GM18519 (cell line): ENCODE measurements at regions not wholly inside any gene's neighbourhood (a gene's known extent, or its start where the extent isn't known, plus 50 kb on each side); places are given as distances from the start of the nearest gene placed in this dataset.
"Not testable (repeated sequence)": the region's sequence is repeated elsewhere in the genome, so short reads cannot be mapped to it uniquely, and the experiment has no call there.

Source experiments
- ATAC-seq: cut with Tn5 transposase; IDR thresholded peaks from one replicate; pipeline ENCODE4 v1.9.1; 2021; ENCODE audit warnings: mild to moderate bottlenecking, moderate library complexity; ENCODE audit not compliant: unreplicated experiment, low FRiP score

DNA sequence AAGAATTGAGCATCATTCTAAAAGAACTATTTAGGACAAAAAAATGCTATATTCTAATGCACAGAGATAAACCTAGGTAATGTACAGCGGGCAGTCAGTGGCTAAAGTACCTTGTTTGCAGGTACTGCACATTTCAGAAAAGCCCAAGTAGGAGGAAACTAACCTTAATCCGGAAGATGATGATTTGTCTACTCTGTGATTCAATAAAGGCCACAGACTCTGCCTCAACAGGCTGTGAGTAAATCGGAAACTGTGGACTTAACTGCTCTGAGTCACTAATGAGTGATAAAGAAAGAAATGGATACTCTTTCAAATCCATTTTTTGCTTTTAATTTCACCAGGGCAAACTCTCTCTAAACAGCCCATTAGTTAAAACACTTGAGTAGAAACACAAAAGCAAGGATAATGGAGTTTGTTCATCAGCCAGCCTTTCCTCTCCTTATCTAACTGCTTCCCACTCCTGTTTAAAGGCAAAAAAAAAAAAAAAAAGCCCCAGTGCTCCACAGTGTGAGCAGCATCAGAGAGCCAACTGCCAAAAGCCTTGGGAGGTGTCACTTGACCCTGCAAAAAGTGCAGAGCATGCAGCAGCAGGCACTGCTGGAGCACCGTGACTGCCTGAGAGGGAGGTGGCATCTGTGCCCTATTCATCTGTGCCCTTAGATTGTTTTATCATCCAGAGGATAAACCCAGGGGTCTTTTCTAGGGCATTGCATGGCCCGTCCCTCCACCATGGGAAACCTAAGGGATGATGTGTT lies 187.7 kb downstream of the SATB1 start:
- peak; percentile 94 for ATAC-seq

DNA sequence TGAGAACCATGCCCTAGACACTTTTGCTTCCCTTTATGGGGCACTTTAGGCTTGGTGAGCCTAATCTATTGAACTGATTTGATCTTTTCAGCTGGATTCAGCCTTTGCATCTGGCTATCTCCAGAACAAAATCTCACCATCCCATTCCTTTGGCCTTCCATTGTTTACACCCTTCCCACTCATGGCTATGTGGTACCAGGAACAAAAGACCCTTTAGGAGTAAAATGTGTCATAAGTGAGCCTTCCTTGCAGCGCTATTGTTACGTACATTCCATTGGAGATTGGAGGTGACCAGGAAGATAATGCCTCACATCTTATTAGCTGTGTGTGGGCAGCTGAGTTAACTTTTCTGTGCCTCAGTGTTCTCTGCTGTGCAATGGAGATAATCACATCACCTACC lies 188.4 kb downstream of the SATB1 start:
- ATAC-seq = no peak

DNA sequence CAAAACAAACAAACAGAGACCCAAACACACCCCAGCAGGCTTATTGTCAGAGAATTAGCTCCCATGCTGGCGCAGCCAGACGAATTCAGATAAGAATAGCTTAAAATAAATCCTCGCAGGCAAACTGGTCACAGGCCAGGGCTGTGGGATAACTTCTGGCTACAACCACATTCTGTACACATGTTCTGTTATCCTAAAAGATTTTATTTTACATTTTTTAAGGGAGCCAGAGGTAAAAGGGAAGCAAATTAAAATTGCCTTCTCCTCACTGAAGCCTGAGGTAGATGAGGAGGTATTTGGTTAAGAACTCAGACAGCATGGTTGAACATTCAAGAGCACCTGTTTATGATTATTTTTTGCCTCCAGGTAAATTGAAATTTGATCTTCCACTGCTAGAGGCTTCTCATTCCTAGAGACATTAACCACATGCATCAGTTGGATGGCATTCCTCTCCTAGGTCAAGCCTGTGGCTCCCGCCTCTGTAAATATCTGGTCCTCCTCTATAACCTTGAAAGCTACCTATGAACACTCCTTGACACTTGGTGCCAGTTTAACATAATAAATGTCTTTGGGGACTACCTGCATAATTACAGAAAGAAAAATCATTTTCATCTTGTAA lies 190.3 kb downstream of the SATB1 start:
- ATAC-seq = no peak

DNA sequence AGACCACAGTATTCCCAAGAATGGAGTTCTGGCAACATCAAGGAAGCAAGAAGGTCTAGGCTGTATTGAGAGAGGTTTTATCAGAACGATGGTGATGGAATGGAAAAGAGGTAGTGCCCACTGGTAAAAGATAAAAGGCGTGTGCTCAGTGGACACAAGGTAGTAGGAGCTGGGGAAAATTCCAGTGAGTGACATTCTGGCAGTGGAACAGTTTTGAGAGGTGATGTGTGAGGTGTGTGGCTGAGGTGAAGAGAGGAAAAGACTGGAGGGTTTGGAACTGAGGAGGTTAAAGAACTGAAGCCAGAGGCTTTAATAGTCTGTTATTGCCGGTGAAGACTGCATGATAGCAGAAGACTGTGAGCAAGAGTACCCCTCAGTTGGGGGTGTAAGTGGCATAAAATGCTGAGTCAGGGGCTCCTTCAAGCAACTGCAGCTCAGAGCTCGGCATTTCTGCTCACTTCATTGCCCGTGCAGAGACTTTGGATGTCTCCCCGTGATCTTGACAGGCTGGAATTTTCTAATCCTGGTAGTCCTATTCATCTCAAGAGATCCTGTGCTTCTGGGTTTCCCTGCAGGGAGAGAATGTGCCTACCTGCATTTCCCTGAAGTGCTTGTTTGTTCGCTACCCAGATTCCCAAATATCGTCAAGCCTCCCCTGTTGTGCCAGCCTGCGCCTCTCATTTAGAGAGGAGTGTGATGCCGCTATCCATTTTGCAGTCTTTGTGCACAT lies 191.0 kb downstream of the SATB1 start:
- ATAC-seq = no peak

DNA sequence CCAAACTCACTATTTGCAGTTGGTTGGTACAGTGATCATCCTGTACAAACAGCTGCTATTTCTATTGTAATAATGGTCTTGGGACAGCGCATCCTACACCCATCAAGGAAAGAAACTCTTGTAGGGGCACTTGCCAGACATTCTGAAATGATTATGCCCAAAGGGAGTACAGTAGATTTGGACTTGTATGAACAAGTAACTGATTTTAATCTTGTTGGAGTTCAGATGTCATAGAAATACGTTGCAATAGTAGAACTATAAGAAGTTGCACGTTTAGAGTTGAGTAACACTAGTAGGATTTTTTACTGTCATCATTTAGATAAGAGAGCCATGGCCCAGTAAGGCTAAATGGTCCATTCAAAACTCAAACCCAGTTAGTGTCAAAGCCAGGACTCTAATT lies 192.8 kb downstream of the SATB1 start:
- no peak for ATAC-seq

- no peak for ATAC-seq
These were observed 197.1 kb downstream of the SATB1 start for GRCh38 chr3:18228060-18228459.

DNA sequence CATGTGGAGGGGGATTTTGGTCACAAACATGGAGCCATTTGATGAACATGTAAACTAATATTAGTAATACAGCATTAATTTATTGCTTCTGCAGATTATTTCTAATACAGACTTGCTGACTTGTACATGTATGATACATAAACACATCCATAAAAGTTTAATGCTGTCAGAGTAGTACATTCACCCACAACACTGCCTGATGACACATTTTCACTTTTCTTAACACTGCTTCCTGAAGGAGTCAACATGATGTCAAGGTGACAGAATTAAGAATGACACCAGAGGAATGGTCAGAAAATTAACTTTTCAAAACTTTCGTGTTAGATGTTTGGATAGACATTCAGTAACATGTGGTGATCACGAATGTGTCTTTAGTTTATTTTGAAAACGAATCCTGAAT lies 199.4 kb downstream of the SATB1 start:
- ATAC-seq = no peak

GRCh38 chr3:18224426-18224825 lies 200.7 kb downstream of the SATB1 start:
- ATAC-seq = no peak

GRCh38 chr3:18223974-18224373 lies 201.2 kb downstream of the SATB1 start:
- ATAC-seq = peak; percentile 16

GRCh38 chr3:18223571-18223970 lies 201.6 kb downstream of the SATB1 start:
- ATAC-seq = peak; percentile 94

- ATAC-seq = no peak
These were observed 202.5 kb downstream of the SATB1 start for GRCh38 chr3:18222686-18223085.

- no peak for ATAC-seq
These were observed 207.5 kb downstream of the SATB1 start for GRCh38 chr3:18217507-18218174.

DNA sequence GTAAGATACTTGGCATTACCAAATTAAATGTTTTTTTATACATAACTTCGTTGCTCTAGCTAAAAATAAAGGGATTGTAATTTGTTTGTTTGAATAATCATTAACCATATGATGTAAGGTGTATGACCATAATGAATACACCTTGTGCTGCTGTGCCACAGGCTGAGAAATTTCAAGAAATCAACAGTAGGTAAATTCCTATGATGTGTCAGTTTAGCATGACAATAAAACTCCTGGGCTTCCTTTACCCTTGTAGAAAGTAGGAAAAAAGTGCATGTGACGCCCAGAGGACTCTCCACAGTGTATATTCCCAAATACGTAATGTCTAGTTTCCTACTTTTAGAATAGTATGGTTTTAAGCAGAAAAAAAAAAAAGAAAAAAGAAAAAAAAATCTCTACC lies 208.1 kb downstream of the SATB1 start:
- ATAC-seq = no peak

GRCh38 chr3:18215639-18216038 lies 209.5 kb downstream of the SATB1 start:
- no peak for ATAC-seq

GRCh38 chr3:18211116-18211515 lies 214.0 kb downstream of the SATB1 start:
- no peak for ATAC-seq

- no peak for ATAC-seq
These were observed 216.3 kb downstream of the SATB1 start for GRCh38 chr3:18208856-18209255.

- ATAC-seq = no peak
These were observed 217.0 kb downstream of the SATB1 start for GRCh38 chr3:18208091-18208490.

GRCh38 chr3:18207226-18207625 lies 217.9 kb downstream of the SATB1 start:
- no peak for ATAC-seq

GRCh38 chr3:18205701-18206100 lies 219.4 kb downstream of the SATB1 start:
- ATAC-seq = not testable (repeated sequence)

DNA sequence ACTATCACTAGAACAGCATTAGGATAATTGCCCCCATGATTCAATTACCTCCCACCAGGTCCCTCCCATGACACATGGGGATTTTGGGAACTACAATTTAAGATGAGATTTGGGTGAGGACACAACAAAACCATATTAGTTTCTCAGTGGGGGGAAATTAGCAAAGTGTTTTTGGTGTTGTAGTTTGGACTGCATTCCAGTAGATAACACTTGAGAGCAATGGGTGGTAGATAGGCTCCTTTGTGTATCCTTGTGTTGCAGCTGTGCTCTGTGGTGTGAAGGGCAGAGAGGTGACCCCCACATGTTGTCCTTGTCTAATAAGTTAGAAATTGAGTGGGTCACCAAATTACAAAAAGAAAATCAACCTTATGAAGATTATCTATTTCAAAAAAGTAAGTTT lies 223.8 kb downstream of the SATB1 start:
- ATAC-seq = no peak

DNA sequence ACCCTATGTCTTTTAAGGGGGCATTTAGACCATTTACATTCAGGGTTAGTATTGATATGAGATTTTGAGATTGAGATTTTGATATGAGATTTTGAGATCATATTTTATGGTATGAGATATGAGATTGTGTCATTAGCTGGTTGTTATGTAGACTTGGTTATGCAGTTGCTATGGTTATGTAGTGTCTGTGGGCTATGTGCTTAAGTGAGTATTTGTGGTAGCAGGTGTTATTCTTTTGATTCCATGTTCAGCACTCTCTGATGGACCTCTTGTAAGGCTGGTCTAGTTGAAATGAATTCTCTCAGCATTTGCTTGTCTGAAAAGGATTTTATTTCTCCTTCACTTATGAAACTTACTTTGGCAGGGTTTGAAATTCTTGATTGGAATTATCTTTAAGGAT lies 225.4 kb downstream of the SATB1 start:
- no peak for ATAC-seq
